ENCODE measurements at regions not wholly inside any gene's neighbourhood (a gene's known extent, or its start where the extent isn't known, plus 50 kb on each side); places are given as distances from the start of the nearest gene placed in this dataset.

- no peaks in the 10 kb centered on the region for H3K9me3 ChIP-seq
- no peak overlapping the region for H3K4me3 ChIP-seq (ENCODE audit: low read depth in 2 of 2, low read length in 1 of 2)
- H3K9ac ChIP-seq, result no peak overlapping the region
- ChIA-PET POLR2A (no interaction called here), CTCF (no interaction called here)
- no peak for TF ChIP-seq POLR2AphosphoS5 (IDR thresholded peaks at IDR 0.05; ENCODE audit: low read depth, low read length)
- no peak for TF ChIP-seq RFX5 (IDR thresholded peaks at IDR 0.05; ENCODE audit: low read length)
- no peak for TF ChIP-seq FOXJ3 (CRISPR knock-in tag; IDR thresholded peaks at IDR 0.05)
- TF ChIP-seq MAX (IDR thresholded peaks at IDR 0.05; ENCODE audit: low read depth), result no peak
- TF ChIP-seq ELF1 (IDR thresholded peaks at IDR 0.05), result no peak
- TF ChIP-seq GABPA (IDR thresholded peaks at IDR 0.05; ENCODE audit: low read depth), result no peak
- no peak for TF ChIP-seq EP300 (IDR thresholded peaks at IDR 0.05; ENCODE audit: borderline replicate concordance in 1 of 2, low read depth in 1 of 2, low read length in 1 of 2)
- no peak for TF ChIP-seq RCOR1 (IDR thresholded peaks at IDR 0.05; ENCODE audit: low read length)
- TF ChIP-seq REST (IDR thresholded peaks at IDR 0.05; ENCODE audit: low read depth, low read length), result no peak
- no peak for TF ChIP-seq NRF1 (IDR thresholded peaks at IDR 0.05; ENCODE audit: low read depth, low read length)
- no peak for TF ChIP-seq EZH2phosphoT487 (IDR thresholded peaks at IDR 0.05; ENCODE audit: borderline replicate concordance, low read depth)
- no peak for TF ChIP-seq IRF3 (IDR thresholded peaks at IDR 0.05; ENCODE audit: low read depth, low read length)
- H3K79me2 ChIP-seq (ENCODE audit: insufficient read depth), result no peaks in the 10 kb centered on the region
- no peaks in the 10 kb centered on the region for H3K36me3 ChIP-seq (replicated peaks in 1 of 2; ENCODE audit: control insufficient read depth in 1 of 2, insufficient read depth in 2 of 2, low read length in 1 of 2)
- no peak for DNase-seq
- WGBS (ENCODE audit: low lambda C conversion rate), result 39% methylated on average over 10 of the region's 10 CpGs
- no peaks in the 10 kb centered on the region for H3K9me2 ChIP-seq
- no peak overlapping the region for H2AFZ ChIP-seq (ENCODE audit: low read depth)
- H3F3A ChIP-seq (replicated peaks; ENCODE audit: insufficient read depth), result no peaks in the 10 kb centered on the region
- H3K27me3 ChIP-seq (ENCODE audit: insufficient read depth), result no peaks in the 10 kb centered on the region; the same call in 1 of the 2 replicates
- H4K20me1 ChIP-seq (ENCODE audit: insufficient read depth), result no peaks in the 10 kb centered on the region
- H3K4me1 ChIP-seq (ENCODE audit: control insufficient read depth in 1 of 2, insufficient read depth in 2 of 2, low read depth in 1 of 2, low read length in 1 of 2), result peaks cover 0 to 3% of the 10 kb centered on the region in 2 experiments; a peak in 1 of 4 replicates
- no peak overlapping the region for H3K27ac ChIP-seq (ENCODE audit: low read depth in 2 of 2, low read length in 1 of 2)
- H3K4me2 ChIP-seq, result no peak overlapping the region
These were observed 149.5 kb downstream of the PJA1 start for GRCh38 chrX:69015564-69016292.

GRCh38 chrX:69015156-69015555 lies 150.1 kb downstream of the PJA1 start:
- no peaks in the 10 kb centered on the region for H4K20me1 ChIP-seq (ENCODE audit: insufficient read depth)
- CTCF ChIA-PET, result no interaction called here
- H3K4me3 ChIP-seq (ENCODE audit: low read depth in 2 of 2, low read length in 1 of 2), result no peak overlapping the region
- no peak for DNase-seq
- no peak overlapping the region for H3K4me2 ChIP-seq
- no peaks in the 10 kb centered on the region for H3F3A ChIP-seq (replicated peaks; ENCODE audit: insufficient read depth)
- POLR2A ChIA-PET, result no interaction called here
- H3K27me3 ChIP-seq (ENCODE audit: insufficient read depth), result no peaks in the 10 kb centered on the region; the same call in 1 of the 2 replicates
- H3K9me3 ChIP-seq, result no peaks in the 10 kb centered on the region
- H3K79me2 ChIP-seq (ENCODE audit: insufficient read depth), result no peaks in the 10 kb centered on the region
- H3K36me3 ChIP-seq (replicated peaks in 1 of 2; ENCODE audit: control insufficient read depth in 1 of 2, insufficient read depth in 2 of 2, low read length in 1 of 2), result no peaks in the 10 kb centered on the region
- no peak overlapping the region for H3K9ac ChIP-seq
- peaks cover 0 to 3% of the 10 kb centered on the region in 2 experiments; a peak in 1 of 4 replicates for H3K4me1 ChIP-seq (ENCODE audit: control insufficient read depth in 1 of 2, insufficient read depth in 2 of 2, low read depth in 1 of 2, low read length in 1 of 2)
- no peak overlapping the region for H2AFZ ChIP-seq (ENCODE audit: low read depth)
- H3K9me2 ChIP-seq, result no peaks in the 10 kb centered on the region
- WGBS (ENCODE audit: low lambda C conversion rate), result 28% methylated on average over 7 of the region's 7 CpGs
- H3K27ac ChIP-seq (ENCODE audit: low read depth in 2 of 2, low read length in 1 of 2), result no peak overlapping the region
- TF ChIP-seq RFX5 (IDR thresholded peaks at IDR 0.05; ENCODE audit: low read length) (no peak), IRF3 (IDR thresholded peaks at IDR 0.05; ENCODE audit: low read depth, low read length) (no peak), JUND (IDR thresholded peaks at IDR 0.05) (no peak), MXI1 (IDR thresholded peaks at IDR 0.05; ENCODE audit: low read depth, low read length) (no peak), RXRA (IDR thresholded peaks at IDR 0.05; ENCODE audit: borderline replicate concordance, low read depth) (no peak), TEAD4 (IDR thresholded peaks at IDR 0.05; ENCODE audit: borderline replicate concordance, insufficient read depth) (no peak), SMC3 (IDR thresholded peaks at IDR 0.05; ENCODE audit: low read depth, low read length) (no peak), MEF2A (IDR thresholded peaks at IDR 0.05; ENCODE audit: borderline replicate concordance, low read depth) (no peak), POLR2AphosphoS5 (IDR thresholded peaks at IDR 0.05; ENCODE audit: low read depth, low read length) (no peak), FOXJ3 (CRISPR knock-in tag; IDR thresholded peaks at IDR 0.05) (no peak), TCF12 (IDR thresholded peaks at IDR 0.05) (no peak), ZBTB33 (IDR thresholded peaks at IDR 0.05; ENCODE audit: borderline replicate concordance, low read depth) (no peak)

All from SK-N-SH (cell line).